Peyer's patch (tissue), 4 donors: ENCODE measurements at regions not wholly inside any gene's neighbourhood (a gene's known extent, or its start where the extent isn't known, plus 50 kb on each side); places are given as distances from the start of the nearest gene placed in this dataset.

Source experiments
- POLR2A ChIP-seq, 2 donors: fragments of 450-650 bp; IDR thresholded peaks; one replicate each; pipeline ENCODE4 v1.5.1; 2017; ENCODE audit warnings: antibody characterized with exemption in 2 of 2, mild to moderate bottlenecking in 2 of 2, moderate library complexity in 2 of 2
- TF ChIP-seq, protein P1 (sequence below), 6 experiments: fragments of 450-650 bp in 4 of 6; fragments of 200-600 bp in 2 of 6; sonication (generic) in 1 of 6; IDR thresholded peaks; one replicate each; pipeline ENCODE4 v1.5.1; 2017 to 2019; ENCODE audit warnings: antibody characterized with exemption in 6 of 6, mild to moderate bottlenecking in 3 of 6, moderate library complexity in 1 of 6

DNA sequence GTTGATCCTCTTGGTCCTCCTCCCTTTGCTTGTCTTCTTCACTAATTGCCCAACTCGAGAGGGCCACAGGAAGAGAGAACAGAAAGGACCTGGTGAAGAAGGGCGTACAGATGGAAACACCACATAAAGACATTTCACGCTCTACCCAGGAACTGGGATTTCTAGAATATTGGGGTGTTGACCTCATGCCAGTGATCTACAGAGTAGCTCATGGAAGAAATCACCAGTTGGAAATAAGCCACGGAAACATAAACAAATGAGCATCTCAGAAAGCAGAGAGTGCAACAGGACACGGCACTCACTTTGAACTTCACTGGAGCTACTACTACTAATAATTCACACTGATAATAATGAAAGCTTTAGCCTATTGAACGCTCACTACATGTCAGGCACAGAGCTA is 84.6 kb upstream of the ARHGEF3 start:
- TF ChIP-seq, protein P1, sequence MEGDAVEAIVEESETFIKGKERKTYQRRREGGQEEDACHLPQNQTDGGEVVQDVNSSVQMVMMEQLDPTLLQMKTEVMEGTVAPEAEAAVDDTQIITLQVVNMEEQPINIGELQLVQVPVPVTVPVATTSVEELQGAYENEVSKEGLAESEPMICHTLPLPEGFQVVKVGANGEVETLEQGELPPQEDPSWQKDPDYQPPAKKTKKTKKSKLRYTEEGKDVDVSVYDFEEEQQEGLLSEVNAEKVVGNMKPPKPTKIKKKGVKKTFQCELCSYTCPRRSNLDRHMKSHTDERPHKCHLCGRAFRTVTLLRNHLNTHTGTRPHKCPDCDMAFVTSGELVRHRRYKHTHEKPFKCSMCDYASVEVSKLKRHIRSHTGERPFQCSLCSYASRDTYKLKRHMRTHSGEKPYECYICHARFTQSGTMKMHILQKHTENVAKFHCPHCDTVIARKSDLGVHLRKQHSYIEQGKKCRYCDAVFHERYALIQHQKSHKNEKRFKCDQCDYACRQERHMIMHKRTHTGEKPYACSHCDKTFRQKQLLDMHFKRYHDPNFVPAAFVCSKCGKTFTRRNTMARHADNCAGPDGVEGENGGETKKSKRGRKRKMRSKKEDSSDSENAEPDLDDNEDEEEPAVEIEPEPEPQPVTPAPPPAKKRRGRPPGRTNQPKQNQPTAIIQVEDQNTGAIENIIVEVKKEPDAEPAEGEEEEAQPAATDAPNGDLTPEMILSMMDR (IDR thresholded peaks at IDR 0.05), result no peak
- no peak for TF ChIP-seq POLR2A (IDR thresholded peaks at IDR 0.05)
